ENCODE measurements at regions not wholly inside any gene's neighbourhood (a gene's known extent, or its start where the extent isn't known, plus 50 kb on each side); places are given as distances from the start of the nearest gene placed in this dataset.
"Not testable (repeated sequence)": the region's sequence is repeated elsewhere in the genome, so short reads cannot be mapped to it uniquely, and the experiment has no call there.

- DNase-seq: peak; percentile 69
These were observed 126.5 kb downstream of the TMEM30B start for GRCh38 chr14:61154641-61155040.

- DNase-seq: no peak
These were observed 127.1 kb downstream of the TMEM30B start for GRCh38 chr14:61153914-61154545.

GRCh38 chr14:61153431-61153830, 127.7 kb downstream of the TMEM30B start:
- DNase-seq: peak; percentile 82

GRCh38 chr14:61152851-61153364, 128.2 kb downstream of the TMEM30B start:
- peak; percentile 77 for DNase-seq

- peak; percentile 66 for DNase-seq
These were observed 129.9 kb downstream of the TMEM30B start for GRCh38 chr14:61151251-61151650.

GRCh38 chr14:61150851-61151250, 130.3 kb downstream of the TMEM30B start:
- peak; percentile 79 for DNase-seq

GRCh38 chr14:61149896-61150295, 131.2 kb downstream of the TMEM30B start:
- DNase-seq: no peak

- DNase-seq: no peak
These were observed 132.3 kb downstream of the TMEM30B start for GRCh38 chr14:61148742-61149350.

- DNase-seq: peak; percentile 92
These were observed 133.1 kb downstream of the TMEM30B start for GRCh38 chr14:61147831-61148549.

GRCh38 chr14:61147381-61147821, 133.7 kb downstream of the TMEM30B start:
- DNase-seq: peak; percentile 78

- no peak for DNase-seq
These were observed 134.2 kb downstream of the TMEM30B start for GRCh38 chr14:61146899-61147298.

- peak; percentile 96 for DNase-seq
These were observed 135.1 kb downstream of the TMEM30B start for GRCh38 chr14:61145903-61146481.

- DNase-seq: peak; percentile 98
These were observed 135.9 kb downstream of the TMEM30B start for GRCh38 chr14:61145034-61145902.

GRCh38 chr14:61144117-61145033, 136.8 kb downstream of the TMEM30B start:
- not testable (repeated sequence) for DNase-seq

- peak; percentile 92 for DNase-seq
These were observed 140.3 kb downstream of the TMEM30B start for GRCh38 chr14:61140872-61141271.

GRCh38 chr14:61140271-61140670, 140.9 kb downstream of the TMEM30B start:
- peak; percentile 33 for DNase-seq

- no peak for DNase-seq
These were observed 142.0 kb downstream of the TMEM30B start for GRCh38 chr14:61139006-61139599.

- no peak for DNase-seq
These were observed 148.2 kb downstream of the TMEM30B start for GRCh38 chr14:61132894-61133293.

GRCh38 chr14:61132336-61132735, 148.8 kb downstream of the TMEM30B start:
- peak; percentile 57 for DNase-seq

GRCh38 chr14:61130512-61131260, 149.6 kb downstream of the SLC38A6 start:
- DNase-seq: no peak
